Activated T-cell treated with anti-CD3 and anti-CD28 coated beads, Interleukin-2, amount 50 U/mL, for 24 hours (primary cell): ENCODE measurements at regions not wholly inside any gene's neighbourhood (a gene's known extent, or its start where the extent isn't known, plus 50 kb on each side); places are given as distances from the start of the nearest gene placed in this dataset.
"Not testable (repeated sequence)": the region's sequence is repeated elsewhere in the genome, so short reads cannot be mapped to it uniquely, and the experiment has no call there.

Source experiments
- DNase-seq: peaks from one replicate; pipeline ENCODE4 v3.0.0-alpha.2; 2020
- H3K27ac Mint-ChIP-seq: 2 replicates; pipeline ENCODE4 v1.8.0; 2020; ENCODE audit warnings: mild to moderate bottlenecking, mixed read lengths
- H3K27me3 Mint-ChIP-seq: 2 replicates; pipeline ENCODE4 v1.8.0; 2020; ENCODE audit warnings: mixed read lengths
- H3K36me3 Mint-ChIP-seq: 2 replicates; pipeline ENCODE4 v1.8.0; 2020; ENCODE audit warnings: low read depth, mixed read lengths
- H3K4me1 Mint-ChIP-seq: 2 replicates; pipeline ENCODE4 v1.8.0; 2020; ENCODE audit warnings: low read depth, mixed read lengths
- H3K4me3 Mint-ChIP-seq: 2 replicates; pipeline ENCODE4 v1.8.0; 2020; ENCODE audit warnings: mild to moderate bottlenecking, moderate library complexity, mixed read lengths
- H3K9me3 Mint-ChIP-seq: 2 replicates; pipeline ENCODE4 v1.8.0; 2020; ENCODE audit warnings: mixed read lengths

DNA sequence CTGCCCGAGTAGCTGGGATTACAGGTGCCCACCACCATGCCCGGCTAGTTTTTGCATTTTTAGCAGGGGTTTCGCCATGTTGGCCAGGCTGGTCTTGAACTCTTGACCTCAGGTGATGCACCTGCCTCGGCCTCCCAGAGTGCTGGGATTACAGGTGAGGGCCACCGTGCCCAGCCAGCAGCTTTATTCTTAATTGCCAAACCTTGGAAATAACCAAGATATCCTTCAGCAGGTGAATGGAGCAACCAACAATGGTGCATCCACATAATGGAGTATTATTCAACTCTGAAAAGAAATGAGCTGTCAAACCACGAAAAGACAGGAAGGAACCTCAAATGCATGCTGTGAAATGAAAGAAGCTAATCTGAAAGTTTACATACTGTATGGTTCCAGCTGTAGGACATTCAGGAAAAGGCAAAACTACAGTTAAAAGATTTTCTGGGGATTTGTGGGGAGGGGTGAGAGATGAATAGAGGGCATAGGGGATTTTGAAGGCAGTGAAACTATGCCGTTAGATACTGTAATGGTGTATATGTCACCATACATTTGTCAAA lies 118.8 kb upstream of the CCND2 start:
- H3K27ac Mint-ChIP-seq, result peak overlapping the region; percentile 96
- DNase-seq, result no peak
- no peak overlapping the region for H3K4me3 Mint-ChIP-seq
- H3K27me3 Mint-ChIP-seq, result no peaks in the 10 kb centered on the region
- peaks cover 89% of the 10 kb centered on the region for H3K4me1 Mint-ChIP-seq
- no peaks in the 10 kb centered on the region for H3K9me3 Mint-ChIP-seq
- H3K36me3 Mint-ChIP-seq, result no peaks in the 10 kb centered on the region

DNA sequence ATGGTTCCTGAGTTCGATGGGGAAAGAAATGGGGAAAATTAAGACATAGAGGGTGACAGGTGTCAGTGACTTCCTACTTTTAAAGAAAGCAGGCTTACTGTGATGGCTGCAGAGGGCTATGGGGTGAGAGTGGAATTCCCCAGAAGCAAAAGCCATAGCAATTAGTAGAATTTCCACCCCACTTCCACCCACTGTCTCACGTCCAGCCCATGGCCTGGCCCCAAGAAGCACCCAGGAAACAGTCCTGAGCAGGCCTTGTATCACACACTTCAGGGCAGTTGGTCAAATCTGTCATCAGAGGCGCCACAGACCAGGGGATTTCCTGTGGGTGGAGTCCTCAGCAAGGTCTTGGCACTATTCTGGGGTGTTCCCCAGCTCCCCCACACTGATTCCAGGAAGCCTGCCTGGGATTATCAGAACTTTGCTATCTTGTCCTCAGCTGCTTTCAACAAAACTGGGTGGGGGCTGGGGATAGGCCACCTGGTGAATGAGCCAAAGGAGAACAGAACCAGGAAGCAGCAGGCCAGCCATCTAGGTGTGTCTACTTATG lies 120.1 kb upstream of the CCND2 start:
- peak overlapping the region; percentile 55 for H3K4me3 Mint-ChIP-seq
- H3K27me3 Mint-ChIP-seq, result no peaks in the 10 kb centered on the region
- H3K36me3 Mint-ChIP-seq, result no peaks in the 10 kb centered on the region
- peaks cover 84% of the 10 kb centered on the region for H3K4me1 Mint-ChIP-seq
- no peaks in the 10 kb centered on the region for H3K9me3 Mint-ChIP-seq
- peak; percentile 77 for DNase-seq
- H3K27ac Mint-ChIP-seq, result peak overlapping the region; percentile 96

DNA sequence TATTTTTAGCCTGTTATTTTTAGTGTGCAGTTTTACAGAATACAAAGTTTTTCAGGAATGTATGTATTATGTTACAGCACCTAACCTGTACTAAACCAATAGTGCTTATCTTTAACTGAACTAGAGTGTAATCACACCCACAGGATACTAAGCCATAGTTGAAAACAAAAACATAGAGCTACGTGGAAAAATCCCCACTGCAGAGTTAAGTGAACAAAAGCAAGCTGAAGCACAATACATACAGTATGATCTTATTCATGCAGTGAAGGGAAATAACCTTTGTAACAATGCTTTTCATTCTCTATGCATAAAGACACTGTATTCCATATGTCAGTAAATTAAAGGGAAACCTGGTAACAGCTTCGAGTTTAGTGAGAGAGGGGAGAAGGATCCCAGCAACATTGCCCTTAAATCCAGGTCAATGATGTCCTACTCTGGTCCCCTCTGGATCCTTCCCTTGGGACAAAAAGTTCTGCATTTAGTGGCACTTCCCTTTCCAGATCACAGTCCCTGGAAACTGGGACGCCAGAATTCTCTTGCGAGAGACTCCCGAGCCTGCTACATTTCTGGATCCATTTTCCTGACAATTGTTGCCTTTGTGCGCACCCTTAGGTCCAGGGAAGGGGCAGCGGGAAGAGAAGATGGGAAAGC lies 121.3 kb upstream of the CCND2 start:
- Mint-ChIP-seq H3K9me3 (no peaks in the 10 kb centered on the region), H3K36me3 (no peaks in the 10 kb centered on the region), H3K4me3 (peak overlapping the region; percentile 55), H3K27ac (peak overlapping the region; percentile 96), H3K4me1 (peaks cover 88% of the 10 kb centered on the region), H3K27me3 (no peaks in the 10 kb centered on the region)
- DNase-seq, result no peak

DNA sequence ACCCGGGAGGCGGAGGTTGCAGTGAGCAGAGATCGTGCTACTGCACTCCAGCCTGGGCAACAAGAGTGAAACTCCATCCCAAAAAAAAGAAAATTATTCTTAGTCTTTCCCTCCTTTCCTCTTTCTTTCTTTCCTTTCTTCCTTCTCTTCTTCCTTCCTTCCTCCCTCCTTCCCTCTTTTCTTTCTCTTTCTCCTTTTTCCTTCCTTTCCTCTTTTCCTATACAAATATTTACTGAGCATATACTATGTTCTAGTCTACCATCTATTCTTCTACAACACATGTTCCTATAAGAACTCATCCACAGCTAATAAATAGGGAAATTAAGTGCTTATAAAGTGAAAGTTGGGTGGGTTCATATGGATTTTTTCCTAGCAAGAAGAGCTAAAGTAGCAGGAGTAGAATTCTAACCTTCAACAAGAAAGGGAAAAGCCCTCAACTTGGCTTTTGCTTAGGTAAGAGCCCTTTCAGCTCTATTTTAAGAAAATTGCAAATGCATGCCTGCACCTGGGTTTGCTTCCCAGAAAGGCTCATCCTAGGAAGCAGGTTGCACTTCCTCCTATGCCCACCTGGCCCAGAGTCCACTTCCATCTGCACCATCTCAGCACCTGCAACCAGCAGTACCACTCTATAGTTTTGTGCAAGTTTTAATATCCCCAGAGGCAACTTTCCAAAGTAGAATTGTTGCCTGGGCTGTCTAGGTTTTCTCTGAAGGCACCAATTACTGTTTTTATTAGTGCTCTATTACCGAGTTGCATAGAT lies 122.0 kb upstream of the CCND2 start:
- H3K4me3 Mint-ChIP-seq, result no peak overlapping the region
- H3K4me1 Mint-ChIP-seq, result peaks cover 90% of the 10 kb centered on the region
- H3K36me3 Mint-ChIP-seq, result no peaks in the 10 kb centered on the region
- no peaks in the 10 kb centered on the region for H3K9me3 Mint-ChIP-seq
- peak overlapping the region; percentile 96 for H3K27ac Mint-ChIP-seq
- no peaks in the 10 kb centered on the region for H3K27me3 Mint-ChIP-seq
- no peak for DNase-seq

DNA sequence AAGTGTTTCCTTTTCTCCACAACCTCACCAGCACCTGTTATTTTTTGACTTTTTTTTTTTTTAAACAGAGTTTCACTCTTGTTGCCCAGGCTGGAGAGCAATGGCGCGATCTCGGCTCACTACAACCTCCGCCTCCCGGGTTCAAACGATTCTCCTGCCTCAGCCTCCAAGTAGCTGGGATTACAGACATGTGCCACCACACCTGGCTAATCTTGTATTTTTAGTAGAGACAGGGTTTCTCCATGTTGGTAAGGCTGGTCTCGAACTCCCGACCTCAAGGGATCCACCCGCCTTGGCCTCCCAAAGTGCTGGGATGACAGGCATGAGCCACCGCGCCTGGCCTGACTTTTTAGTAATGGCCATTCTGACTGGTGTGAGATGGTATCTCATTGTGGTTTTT lies 123.2 kb upstream of the CCND2 start:
- not testable (repeated sequence) for H3K36me3 Mint-ChIP-seq, H3K9me3 Mint-ChIP-seq, H3K4me3 Mint-ChIP-seq, H3K27me3 Mint-ChIP-seq, H3K27ac Mint-ChIP-seq, DNase-seq
- H3K4me1 Mint-ChIP-seq, result peaks cover 90% of the 10 kb centered on the region

DNA sequence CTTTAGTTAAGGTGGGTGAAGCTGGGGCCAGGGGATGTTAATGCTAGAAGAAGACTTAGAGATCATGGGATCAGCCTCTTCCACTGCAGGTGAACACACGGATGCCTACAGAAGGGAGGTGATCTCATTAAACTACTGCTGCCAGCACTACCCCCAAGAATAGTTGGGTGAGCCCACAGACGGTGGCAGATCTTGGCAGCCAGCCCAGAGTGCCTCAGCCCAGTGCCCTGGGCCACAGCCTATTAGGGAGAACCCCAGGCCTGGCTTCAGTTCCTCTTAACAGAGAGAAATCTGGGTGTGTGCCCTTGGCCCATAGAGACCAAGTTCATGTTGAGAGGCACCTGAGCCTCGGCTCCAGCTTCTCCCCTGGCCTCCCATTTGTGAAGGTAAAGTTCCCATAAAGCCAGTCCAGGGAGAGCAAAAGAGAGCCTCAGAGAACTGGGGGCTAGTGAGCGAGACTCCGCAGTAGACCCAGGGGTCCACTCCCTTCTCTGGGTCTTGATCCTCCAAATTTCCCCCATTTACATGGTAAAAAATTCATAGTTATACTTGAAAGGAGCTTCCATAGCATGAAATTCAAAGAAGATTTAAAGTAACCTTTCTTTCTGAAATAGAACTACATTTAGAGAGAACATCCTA lies 125.0 kb upstream of the CCND2 start:
- DNase-seq, result peak; percentile 47
- Mint-ChIP-seq H3K27me3 (no peaks in the 10 kb centered on the region), H3K27ac (peak overlapping the region; percentile 99), H3K4me3 (no peak overlapping the region), H3K36me3 (no peaks in the 10 kb centered on the region), H3K9me3 (no peaks in the 10 kb centered on the region), H3K4me1 (peaks cover 90% of the 10 kb centered on the region)

DNA sequence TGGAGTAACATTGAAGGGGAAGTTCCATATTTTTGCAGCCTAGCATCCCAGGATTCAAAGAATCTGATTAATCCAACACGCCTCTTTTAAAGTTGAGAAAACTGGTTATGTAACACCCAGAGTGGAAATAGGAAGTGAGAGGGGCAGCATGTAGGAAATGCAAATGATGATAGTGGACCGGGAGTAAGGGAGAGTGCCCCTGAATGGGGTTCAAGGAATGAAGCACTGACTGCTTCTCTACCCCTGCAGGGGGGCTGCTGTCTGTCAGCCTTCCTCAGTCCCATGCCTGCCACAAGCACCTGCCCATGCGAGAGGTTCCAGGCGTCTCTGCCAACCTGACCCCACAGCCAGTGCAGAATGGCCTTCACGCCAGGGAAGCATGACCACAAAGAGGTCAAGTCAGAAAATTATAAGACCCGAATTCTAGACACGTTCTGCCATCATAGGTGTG lies 126.5 kb upstream of the CCND2 start:
- Mint-ChIP-seq H3K4me1 (peaks cover 89% of the 10 kb centered on the region), H3K4me3 (peak overlapping the region; percentile 45), H3K27ac (peak overlapping the region; percentile 99), H3K36me3 (no peaks in the 10 kb centered on the region), H3K9me3 (no peaks in the 10 kb centered on the region), H3K27me3 (no peaks in the 10 kb centered on the region)
- DNase-seq, result no peak

DNA sequence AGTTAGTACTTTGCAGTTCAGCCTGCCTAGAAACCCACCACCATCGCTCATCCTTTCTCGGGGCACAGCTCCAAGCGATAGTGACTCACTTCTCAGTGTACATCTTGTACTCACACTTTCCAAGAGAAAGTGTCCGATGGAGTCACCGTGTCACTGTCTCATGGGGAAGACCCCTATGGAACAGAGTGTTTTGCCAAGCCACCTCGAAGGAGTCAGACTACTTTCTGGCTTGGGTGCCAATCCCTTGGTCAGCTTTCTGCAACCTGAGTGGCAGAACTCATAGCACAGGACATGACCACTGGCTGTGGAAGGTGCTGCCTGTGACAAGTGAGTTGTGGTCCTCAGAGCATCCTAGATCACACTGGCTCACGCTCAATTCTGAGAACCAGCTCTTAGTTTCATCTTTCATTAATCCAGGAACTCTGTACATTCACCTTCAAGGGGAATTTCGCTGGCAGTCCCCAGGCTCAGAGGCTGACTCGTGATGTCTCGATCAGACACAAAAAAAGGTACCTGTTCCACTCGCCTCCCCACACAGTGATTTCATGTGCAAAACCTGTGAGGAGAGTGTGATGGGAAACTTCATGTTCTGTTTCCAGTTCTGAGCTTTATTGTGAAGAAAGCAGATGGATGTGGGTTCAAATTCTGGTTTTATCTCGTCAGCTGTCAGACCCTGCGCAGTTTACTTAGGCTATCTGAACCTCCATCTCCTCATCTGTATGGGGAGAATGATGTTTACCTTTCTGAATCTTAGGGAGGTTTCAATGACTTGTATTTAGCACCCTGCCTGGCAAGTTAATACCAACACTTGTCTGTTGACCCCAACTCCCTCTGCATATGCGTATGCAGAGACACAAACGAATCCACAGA lies 127.3 kb upstream of the CCND2 start:
- Mint-ChIP-seq H3K27me3 (no peaks in the 10 kb centered on the region), H3K36me3 (no peaks in the 10 kb centered on the region), H3K9me3 (no peaks in the 10 kb centered on the region), H3K4me1 (peaks cover 89% of the 10 kb centered on the region), H3K4me3 (peak overlapping the region; percentile 45), H3K27ac (peak overlapping the region; percentile 99)
- peak; percentile 84 for DNase-seq

DNA sequence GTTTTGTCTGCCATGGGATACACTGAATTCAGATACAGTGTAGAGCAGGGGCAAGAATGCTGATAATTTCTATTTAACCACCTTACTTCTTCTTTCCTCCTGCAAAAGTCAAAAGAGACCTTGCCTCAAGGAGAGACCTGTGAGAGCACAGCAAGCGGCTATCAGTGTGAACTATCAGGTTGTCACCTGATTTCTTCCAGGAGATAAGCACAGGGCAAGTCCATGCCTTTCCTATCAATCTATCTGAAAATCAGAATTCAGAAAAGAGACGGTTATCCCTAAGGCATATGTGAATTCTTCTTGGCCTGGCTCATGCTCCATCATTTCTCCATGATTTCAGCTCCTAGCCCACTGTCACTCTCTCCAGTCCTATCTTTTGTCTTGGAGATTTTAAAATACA lies 128.9 kb upstream of the CCND2 start:
- Mint-ChIP-seq H3K4me1 (peaks cover 92% of the 10 kb centered on the region), H3K27me3 (no peaks in the 10 kb centered on the region), H3K27ac (peak overlapping the region; percentile 99), H3K36me3 (no peaks in the 10 kb centered on the region), H3K9me3 (no peaks in the 10 kb centered on the region), H3K4me3 (no peak overlapping the region)
- no peak for DNase-seq

DNA sequence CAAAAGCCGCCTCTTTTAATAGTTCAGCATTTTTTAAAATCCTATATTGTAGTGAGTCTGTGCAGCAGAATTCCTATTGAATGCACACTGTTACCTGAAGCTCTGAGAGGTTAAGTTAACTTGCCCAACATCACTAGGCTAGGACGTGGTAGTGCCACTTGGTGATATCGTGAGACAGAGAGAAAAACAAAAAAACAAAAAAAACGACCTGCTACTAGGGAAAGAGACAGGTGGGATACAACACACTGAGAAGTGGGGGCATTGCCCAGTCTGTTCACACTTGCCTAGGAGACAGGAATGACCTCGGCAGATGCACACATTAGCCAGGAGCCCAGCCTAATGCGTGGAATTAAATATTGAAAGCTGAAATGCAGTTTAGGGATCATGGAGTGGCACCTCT lies 129.7 kb upstream of the CCND2 start:
- Mint-ChIP-seq H3K27ac (peak overlapping the region; percentile 99), H3K4me3 (no peak overlapping the region), H3K27me3 (no peaks in the 10 kb centered on the region)

DNA sequence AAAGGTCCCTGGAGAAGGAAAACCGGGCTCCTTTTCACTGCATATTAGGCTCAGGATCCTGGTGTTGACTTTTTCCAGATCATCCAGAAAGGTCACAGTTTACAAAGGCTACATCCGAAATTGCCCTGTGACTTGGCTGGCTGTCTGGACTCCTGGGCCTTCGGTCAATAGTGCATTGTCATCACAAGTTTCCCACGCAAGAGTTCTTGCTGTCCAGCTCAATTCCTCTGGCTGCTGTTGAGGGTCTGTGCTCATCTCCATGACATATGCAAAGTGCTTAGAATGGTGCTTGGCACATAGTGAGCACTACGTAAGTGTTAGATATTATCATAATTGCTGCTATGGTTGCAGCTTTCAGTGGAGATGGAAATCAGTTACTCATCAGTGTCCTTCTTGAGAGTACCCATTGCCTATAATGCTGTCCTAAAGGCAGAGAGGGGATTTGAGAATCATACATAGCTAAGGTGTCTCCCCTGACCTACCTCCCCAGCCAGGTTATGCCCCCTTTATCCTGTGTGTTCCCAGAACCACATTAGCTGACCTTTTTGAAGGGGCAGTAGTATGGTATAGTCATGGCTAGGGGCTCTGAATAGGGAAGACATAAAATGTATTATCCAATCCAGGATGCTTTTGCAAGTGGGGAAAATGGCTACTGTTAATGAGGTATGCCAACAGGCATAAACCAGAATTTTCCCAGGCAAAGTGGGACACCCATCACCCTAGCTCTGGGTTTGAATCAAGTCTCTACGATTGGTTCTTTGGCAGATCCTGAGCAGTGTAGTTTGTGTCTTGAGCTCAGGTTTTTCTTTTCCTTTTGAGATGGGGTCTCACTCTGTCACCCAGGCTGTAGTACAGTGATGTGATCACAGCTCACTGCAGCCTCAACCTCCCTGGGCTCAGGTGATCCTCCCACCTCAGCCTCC lies 132.0 kb upstream of the CCND2 start:
- H3K4me1 Mint-ChIP-seq, result peaks cover 90% of the 10 kb centered on the region
- peak overlapping the region; percentile 95 for H3K27ac Mint-ChIP-seq
- DNase-seq, result no peak
- no peaks in the 10 kb centered on the region for H3K36me3 Mint-ChIP-seq
- H3K9me3 Mint-ChIP-seq, result no peaks in the 10 kb centered on the region
- H3K27me3 Mint-ChIP-seq, result no peaks in the 10 kb centered on the region
- peak overlapping the region; percentile 28 for H3K4me3 Mint-ChIP-seq

More for the DNA sequence above, 129.7 kb upstream of the CCND2 start:
- DNase-seq, result no peak
- H3K4me1 Mint-ChIP-seq, result peaks cover 97% of the 10 kb centered on the region
- no peaks in the 10 kb centered on the region for H3K9me3 Mint-ChIP-seq
- no peaks in the 10 kb centered on the region for H3K36me3 Mint-ChIP-seq

DNA sequence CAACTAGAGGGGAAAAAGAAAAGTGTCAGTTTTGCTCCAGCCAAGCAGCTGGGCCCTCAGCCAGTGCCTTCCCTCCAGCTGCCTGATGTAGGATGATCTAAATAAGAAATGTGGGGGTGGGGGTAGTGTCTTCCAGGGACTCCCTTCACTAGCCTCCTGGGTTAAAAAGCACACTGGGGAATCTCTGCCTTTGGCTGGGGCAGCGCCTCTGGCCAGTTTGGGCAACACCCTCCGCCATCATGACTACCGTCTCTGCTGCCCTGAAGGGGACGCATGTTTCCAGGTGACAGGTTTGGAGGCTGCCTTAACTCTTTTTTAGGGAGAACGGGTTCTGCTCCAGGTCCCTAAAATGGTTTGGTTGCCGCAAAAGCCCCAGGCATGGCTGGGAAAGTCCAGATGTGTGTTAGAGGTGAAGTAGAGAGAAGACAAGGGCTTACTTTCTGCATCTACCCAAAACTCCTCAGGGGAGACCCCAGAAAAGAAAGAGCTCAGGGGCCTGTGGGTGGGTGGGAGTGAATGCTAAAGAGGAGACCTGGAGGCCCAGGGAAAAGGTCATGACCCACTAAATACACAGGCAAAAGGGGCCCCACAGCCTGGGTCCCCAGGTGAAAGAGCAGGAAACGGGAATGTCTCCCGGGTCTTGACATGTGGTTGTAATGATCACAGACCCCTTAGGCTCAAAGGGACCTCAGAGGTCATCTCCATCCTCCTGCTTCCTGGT lies 132.8 kb upstream of the CCND2 start:
- H3K27ac Mint-ChIP-seq, result peak overlapping the region; percentile 95
- peaks cover 90% of the 10 kb centered on the region for H3K4me1 Mint-ChIP-seq

More for the DNA sequence above, 132.8 kb upstream of the CCND2 start:
- H3K27me3 Mint-ChIP-seq, result no peaks in the 10 kb centered on the region
- peaks cover under 1% of the 10 kb centered on the region for H3K36me3 Mint-ChIP-seq
- H3K9me3 Mint-ChIP-seq, result peaks cover under 1% of the 10 kb centered on the region
- no peak for DNase-seq
- no peak overlapping the region for H3K4me3 Mint-ChIP-seq
